Stimulated activated CD8-positive, alpha-beta memory T cell treated with anti-CD3 and anti-CD28 coated beads, Interleukin-12 subunit alpha, Interleukin-12 subunit beta, amount 100 ng/mL, for 1 hour (primary cell): ENCODE measurements at regions not wholly inside any gene's neighbourhood (a gene's known extent, or its start where the extent isn't known, plus 50 kb on each side); places are given as distances from the start of the nearest gene placed in this dataset.

Experiments used
- DNase-seq: peaks from one replicate; pipeline ENCODE4 v3.0.0-alpha.2; 2020; ENCODE audit warnings: low read depth

DNA sequence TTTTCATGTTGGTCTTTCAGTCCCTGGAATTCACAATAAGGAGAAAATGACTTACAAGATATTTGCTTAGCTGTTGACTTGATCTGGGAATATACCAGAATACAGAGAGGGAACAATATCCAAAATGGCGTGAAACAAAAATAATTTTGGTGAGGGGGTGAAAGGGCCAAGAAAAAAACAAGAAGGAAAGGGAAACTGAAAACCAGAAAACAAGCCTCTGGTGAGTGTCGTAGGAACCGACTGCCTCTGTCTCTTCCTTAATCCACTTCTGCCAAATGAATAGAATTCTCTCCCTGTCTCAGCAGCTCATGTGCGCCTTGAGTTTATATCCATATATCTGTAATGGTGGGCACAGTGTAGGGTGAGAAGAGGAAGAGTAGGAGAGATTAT, 367.6 kb downstream of the ETS1 start:
- DNase-seq, result no peak

DNA sequence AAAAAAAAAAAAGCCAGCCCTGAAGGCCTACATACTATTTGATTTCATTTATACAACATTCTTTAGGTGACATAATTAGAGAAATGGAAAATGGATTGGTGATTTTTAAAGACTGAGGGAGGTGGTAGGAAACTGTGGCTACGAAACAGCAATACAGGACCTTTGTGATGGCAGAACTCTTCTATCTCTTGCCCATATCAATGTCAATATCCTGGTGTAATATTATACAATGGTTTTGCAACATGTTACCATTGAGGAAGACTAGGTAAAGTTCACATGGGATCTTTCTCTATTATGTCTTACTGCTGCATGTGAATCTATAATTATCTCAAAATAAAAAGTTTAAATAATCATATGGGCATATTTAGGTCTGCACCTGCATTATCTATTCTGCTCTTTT, 371.2 kb downstream of the ETS1 start:
- no peak for DNase-seq

DNA sequence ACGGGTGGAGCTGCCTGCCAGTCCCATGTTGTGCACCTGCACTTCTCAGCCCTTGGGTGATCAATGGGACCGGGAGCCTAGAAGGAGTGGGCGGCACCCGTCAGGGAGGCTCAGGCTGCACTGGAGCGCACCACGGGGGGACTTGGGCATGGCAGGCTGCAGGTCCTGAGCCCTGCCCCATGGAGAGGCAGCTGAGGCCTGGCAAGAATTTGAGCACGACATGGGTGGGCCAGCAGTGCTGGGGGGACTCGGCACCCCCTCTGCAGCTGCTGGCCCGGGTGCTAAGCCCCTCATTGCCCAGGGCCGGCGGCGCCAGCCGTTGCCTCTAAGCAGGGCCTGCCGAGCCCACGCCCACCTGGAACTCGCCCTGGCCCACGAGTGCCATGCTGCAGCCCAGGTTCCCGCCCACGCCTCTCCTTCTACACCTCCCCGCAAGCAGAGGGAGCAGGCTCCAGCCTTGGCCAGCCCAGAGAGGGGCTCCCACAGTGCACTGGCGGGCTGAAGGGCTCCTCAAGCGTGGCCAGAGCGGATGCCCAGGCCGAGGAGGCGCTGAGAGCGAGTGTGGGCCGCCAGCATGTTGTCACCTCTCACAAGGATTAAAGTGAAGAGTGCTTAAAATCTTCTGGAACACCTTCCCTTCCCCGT, 372.0 kb downstream of the ETS1 start:
- DNase-seq, result no peak

DNA sequence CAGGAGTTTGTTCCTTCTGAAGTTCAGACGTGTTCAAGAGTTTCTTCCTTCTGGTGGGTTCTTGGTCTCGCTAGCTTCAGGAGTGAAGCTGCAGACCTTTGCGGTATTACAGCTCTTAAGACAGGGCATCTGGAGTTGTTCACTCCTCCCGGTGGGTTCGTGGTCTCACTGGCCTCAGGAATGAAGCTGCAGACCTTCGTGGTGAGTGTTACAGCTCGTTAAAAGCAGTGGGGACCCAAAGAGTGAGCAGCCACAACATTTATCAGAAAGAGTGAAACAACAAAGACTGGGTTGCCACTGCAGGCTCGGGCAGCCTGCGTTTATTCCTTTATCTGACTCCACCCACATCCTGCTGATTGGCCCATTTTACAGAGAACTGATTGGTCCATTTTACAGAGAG, 373.1 kb downstream of the ETS1 start:
- DNase-seq, result no peak

DNA sequence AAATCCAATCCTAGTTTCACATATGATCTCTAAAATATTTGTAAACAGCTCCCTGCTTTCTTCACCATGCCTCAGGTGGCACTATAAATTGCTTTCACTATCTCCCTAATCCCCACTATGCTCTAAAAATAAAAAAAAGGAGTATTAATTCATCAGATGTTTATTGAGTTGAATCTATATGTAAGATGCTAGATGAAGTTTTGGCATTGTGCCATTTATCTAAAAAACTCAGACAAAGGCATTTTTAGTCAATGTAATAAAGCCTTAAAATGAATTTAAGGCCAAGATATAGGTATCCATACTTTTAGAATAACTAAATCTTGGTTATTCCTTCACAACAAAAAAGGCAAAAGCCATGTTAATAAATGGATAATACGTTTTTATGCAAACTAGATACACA, 373.9 kb downstream of the ETS1 start:
- DNase-seq, result no peak

DNA sequence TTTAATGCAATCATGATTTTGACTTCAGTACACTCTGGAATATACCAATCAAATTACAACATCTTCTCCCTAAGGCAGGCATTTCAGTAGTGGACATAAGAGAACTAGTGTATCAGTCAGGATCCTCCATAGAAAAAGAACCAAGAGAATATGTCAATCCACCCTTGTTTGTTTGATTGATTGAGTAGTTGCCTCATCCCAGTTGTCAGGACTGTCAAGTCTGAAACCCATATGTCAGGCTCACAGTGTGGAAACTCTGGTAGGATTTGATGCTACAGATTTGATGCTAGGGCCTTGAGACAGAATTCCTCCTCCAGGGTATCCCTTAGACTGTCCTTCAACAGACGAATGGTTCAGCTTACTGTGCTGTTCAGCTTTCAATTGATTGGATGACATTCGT, 375.0 kb downstream of the ETS1 start:
- DNase-seq, result no peak

DNA sequence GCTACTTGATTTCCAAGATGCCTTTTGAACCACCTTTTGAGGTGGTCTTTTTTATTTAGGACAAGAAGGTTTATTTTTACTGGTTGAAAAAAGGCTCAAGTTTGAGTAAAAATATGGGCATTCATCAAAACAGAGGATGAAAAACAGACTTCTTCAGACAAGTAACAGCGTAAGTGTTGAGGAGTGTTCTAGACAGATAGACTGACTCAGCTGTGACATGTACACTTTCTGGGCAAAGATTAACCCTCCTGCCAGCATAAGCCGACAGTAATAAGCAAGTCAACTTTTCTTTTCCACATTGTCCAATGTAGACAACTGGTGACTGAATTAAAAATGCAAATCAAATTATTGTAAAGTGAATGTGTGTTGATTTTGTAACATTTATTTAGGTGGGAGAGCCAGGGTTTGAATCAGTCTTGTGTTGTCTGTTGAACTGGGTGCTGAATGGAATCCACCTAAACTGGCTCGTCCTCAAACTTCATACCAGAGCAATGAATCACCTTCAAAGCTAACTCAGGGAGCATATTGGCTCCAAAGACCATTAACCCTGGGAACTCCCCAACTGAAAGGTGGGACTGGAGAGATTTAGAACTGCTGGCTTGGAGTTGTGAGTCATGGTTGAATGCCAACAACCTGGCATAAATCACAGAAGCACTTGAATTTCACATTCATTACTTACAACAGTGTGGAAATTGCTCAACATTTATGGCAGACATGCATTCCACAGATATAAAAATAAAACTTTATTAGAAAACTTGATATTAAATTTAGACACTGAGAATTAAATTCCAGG, 377.0 kb downstream of the ETS1 start:
- DNase-seq, result no peak

DNA sequence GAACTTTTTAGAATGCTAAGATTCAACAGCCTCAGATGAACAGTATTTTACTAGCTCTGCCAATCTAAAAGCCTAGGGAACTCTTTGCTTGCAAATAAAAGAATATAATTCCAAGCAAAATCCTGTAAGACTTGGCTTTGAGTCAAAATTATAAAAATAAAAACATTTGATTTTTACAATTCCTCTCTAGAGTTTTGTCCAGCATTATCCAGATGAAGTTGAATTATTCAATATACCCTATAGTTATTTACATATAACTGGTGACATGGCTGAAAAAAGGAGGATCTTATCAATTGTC, 378.3 kb downstream of the ETS1 start:
- no peak for DNase-seq

DNA sequence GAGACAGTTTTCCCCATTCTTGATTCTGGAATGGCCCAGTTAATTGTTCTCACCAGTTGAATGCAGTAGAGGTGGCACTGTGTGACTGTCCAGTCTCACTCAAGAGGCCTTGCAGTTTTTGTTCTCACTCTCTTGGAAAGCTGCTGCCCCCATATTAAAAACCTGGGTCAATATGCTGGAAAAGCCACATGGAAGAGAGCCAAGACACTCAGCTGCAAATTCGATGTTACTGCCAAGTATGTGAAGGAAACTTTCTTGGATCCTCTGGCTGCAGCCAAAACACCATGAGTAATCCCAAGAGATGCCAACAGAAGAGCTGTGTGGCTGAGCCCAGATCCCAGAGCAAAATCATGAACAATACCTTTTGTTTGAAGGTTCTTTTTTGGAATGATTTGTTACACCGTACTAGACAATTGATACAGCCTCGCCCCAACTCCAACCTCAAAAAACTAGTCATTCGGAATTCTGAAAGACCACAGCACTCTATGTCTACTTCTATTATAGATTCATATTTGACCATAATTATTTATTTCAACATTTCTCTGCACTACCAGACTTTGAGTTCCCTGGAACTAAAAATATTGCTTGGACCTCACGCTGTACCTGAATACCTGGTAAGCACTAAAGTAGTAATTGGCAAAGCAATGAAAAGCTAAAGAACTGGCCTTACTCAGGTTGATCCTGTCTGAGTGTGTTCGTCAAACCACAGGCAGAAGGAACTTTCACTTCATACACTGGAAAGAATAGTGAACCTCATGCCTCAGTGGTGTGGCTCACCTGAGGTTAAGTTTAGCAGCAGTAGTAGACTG, 378.8 kb downstream of the ETS1 start:
- DNase-seq, result no peak

DNA sequence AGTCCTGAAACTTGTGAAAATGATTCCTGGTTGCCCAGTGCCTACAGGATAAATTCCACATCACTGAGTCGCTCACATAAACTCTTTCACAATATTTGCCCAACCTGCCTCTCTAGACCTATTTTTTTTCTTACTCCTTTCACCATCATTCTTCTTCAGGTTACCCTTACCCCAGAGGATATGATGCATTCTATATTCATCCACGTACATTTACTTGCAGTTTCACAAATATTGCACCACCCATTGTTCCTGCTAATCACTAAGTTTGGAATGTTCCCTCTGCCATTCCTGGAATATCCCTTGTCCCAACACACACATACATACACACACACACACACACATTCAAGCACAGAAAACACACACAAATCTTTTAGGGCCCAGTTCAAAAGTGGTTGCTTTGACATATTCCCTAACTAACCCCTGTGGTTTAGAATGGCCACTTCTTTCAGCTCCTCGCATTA, 379.5 kb downstream of the ETS1 start:
- no peak for DNase-seq

DNA sequence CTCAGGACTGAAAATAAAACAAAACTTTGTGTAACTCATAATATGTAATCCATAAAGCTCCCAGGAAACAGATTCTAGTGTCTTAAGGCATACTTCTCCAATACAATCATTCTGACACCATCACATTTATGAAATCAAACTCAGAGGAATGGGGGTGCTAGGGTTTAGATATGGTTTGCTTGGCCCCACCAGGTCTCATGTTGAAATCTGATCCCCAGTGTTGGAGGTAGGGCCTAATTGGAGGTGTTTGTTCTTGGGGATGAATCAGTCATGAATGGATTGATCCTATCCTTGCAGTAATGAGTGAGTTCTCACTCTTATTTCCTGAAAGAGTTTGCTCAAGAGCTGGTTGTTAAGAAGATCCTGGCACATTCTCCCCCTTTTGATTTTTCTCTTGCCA, 380.9 kb downstream of the ETS1 start:
- no peak for DNase-seq

DNA sequence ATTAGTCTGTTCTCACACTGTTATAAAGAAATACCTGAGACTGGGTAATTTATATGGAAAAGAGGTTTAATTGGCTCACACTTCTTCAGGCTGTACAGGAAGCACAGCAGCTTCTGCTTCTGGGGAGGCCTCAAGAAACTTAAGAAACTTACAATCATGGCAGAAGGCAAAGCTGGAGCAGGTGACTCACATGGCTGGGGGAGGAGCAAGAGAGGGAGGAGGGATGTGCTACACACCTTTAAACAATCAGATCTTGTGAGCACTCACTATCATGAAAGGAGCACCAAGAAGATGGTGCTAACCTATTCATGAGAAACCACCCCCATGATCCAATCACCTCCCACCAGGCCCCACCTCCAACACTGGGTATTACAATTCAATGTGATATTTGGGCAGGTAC, 381.6 kb downstream of the ETS1 start:
- no peak for DNase-seq

DNA sequence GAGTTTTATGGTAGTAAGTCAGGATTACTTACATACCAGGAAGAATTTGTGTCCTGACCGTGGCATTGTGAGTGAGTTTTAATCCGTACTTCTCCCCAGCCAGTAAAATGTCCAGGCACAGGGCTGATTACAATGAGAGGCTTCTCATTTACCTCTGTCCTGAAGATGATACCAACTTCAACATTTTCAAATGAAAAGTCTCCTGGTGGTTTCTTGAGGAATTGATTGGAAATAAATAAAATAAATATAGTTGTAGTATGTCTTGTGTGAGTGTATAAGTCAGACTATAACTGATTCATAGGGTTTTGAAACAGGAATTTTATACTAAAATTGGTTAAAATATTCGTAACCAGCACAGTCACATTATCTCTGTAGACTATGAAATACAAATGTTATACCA, 382.5 kb downstream of the ETS1 start:
- DNase-seq, result no peak

DNA sequence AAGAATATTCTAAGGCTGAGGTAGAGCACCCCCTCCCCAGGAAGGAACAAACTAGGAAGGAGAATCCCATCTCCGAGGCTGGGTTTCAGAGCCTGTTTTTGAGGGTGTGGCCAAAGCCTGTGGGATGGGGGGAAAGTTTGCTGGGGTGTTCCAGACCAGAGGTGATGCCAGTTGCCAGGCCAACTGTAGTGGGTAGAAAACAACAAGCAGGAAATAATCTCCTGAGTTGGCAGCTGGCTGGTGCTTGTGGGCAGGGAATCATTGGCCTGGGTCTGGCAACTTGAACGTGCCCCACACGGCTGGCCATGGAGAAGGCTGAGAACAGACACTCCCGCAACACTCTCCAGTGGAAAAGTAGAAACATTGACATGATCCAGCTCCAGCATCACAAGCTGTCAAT, 385.6 kb downstream of the ETS1 start:
- DNase-seq, result no peak

DNA sequence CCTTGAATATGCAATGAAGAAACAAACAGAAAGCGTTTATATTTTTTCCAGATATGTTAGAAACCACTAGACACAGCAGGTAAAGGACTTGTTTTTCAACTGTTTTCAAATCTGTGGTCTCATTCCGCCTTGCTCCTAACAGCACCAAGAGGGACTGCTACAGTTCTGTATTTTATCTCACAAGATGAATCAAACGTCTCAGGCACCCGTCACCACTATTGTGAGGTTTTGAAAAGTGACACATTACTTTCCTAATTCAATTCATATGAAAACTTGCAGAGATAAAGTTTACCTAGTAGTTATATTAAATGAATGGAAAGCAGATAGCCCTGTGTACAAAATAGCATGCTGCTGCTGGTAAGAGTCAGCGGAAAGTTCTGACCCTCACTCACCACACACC, 386.3 kb downstream of the ETS1 start:
- no peak for DNase-seq

DNA sequence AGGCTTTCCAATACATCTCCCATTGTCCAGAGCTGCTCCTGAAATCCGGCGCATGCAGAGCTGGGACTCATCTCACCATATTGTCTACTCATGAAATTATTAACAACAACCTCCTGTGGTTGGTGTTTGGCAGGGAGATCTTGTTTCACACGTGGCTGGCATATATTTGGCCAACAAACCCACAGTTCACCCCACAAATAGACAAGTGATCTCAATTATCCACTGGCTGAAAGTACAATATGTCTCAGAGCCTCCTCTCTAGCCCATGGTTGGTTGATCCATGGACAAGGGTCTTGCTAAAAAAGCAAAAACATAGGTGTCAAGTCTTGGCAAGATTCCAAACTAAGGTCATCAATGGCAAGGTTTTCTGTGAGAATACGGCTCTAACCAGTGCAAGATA, 386.9 kb downstream of the ETS1 start:
- no peak for DNase-seq

DNA sequence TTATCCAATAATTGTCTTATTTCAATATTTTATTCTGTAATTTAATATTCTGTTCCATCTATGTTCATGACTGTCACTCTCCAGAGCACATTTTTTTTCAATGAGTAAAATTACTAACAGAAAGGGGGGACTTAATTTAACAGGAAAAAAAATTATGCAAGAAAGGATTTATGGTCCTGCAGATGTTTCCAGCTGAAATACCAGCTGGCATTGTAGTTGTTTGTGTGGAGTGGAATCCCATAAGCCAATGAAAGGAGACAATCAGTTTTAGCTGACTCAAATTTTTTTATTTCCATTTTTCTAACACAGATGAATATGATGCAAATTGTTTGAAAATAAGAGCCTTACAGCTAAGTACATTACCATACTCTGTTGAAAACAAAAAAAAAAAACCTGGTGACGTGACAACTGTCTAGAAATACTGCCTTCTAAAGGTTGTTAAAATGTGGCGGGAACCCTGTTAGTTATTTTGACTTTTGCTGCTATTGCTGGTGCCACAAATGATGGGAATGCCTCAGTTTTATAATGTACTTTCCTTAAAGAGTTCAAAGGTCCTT, 389.1 kb downstream of the ETS1 start:
- no peak for DNase-seq

DNA sequence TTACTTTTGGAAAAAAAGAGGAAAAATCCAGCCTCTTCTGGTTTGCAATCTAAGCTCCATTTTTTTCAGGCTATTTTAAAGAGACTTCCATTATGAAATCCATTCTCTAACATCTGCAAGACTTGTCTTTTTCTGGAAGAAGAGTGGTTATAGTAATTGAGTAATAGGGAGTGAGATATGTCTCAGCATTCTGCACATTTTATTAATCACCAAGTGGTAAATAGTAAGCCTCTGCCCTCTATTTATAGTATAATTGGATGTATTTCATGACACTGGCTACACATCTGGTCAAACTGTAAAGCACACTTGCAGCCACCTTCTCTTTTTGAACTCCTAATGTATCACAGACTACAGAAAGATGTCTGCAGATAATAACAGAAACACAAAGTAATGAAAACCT, 391.1 kb downstream of the ETS1 start:
- DNase-seq, result no peak

DNA sequence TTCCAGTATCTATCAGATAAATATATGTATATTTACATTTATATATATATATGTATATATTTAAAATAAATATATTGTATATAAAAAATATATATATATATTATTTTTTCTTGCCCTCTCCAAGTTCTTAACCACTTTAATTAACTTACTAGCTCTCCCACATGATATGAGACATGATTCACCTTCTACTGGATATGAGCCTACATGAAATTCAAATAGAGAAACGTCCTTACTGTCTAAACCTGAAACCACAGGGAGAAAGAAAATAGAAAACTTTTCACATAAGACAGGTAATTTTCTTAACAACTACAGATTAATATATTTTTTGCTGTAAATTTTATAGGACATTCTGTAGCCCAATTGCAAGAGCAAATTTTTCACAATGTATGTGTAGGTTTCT, 391.6 kb downstream of the ETS1 start:
- DNase-seq, result no peak

DNA sequence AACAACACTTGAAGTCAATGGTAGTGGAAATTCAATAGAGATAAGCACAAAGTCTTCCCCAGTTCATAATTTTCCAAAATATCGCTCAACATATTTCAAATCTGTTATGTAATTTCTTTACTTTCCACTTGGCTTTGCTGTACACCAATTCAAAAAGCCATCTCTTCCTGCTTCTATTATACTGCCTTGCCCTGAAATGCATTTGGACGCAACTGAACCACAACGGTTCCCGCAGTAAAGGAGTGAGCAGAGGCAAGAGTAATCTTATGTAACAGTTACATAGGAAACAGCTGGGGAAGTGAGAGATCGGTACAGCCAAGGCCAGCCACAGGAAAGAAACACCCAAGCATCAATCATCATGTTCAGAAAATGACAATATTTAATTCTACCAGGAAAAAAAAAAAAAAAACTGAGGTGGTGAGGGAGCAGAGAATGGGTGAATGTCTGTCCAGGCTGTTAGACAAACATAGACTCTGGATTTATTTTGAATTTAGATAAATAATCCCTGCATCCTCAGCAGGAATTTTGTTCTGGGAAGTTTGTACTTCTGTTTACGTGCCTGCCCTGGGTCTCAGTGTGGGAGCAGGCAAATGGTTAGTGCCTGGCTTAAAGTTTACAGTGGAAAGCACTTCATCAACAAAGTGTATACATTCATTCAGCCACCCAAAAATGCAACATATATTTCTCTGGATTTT, 392.2 kb downstream of the ETS1 start:
- DNase-seq, result no peak

DNA sequence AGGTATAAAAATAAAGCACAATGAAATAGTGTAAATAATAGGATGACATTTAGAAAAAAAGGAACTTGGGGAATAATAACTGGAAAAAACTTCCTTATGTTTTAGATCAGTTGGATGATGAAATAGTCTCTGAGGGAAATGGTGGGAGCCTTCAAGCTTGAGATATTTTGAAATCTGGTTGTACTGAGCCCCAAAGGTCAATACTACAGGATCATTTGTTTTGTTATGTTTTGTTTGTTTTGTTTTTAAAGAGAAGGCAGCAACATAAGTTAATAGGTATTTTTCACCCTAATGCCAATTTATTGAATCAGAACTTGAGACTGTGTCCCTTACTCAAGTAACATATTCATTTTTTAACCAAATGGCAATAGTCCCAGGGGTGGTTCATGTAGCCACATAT, 393.1 kb downstream of the ETS1 start:
- no peak for DNase-seq

DNA sequence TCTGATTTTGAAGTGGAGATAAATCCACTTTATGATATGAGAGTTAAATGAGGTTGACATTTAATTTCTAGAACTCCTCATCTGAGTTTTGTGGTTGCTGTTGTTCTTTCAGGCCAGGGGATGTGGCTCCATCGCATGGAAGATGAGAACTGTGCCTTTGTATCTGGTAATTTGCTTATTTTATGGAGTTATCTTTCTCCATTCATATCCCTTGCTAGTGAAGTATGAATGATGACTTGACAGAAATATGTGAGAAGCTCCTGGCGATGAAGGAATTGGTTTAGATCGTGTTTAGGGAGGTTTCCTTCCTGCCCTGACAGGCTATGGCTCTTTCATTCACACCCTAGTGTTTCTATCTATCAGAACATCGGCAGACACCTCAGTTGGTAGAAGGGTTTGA, 393.7 kb downstream of the ETS1 start:
- DNase-seq, result no peak
